GM12891 (cell line): ENCODE measurements at regions not wholly inside any gene's neighbourhood (a gene's known extent, or its start where the extent isn't known, plus 50 kb on each side); places are given as distances from the start of the nearest gene placed in this dataset.

ENCODE experiments used
- PAX5 ChIP-seq: IDR thresholded peaks from 2 replicates; pipeline ENCODE4 v1.6.1; 2011; ENCODE audit warnings: low read length, moderate library complexity, mild to moderate bottlenecking; ENCODE audit not compliant: insufficient read depth, severe bottlenecking
- POLR2A ChIP-seq: IDR thresholded peaks from 2 replicates; pipeline ENCODE4 v1.6.1; 2011; ENCODE audit warnings: low read depth, low read length, control low read depth
- POLR2AphosphoS5 ChIP-seq: IDR thresholded peaks from 2 replicates; pipeline ENCODE4 v1.6.1; 2011; ENCODE audit warnings: low read depth, low read length, control low read depth
- POU2F2 ChIP-seq: IDR thresholded peaks from 2 replicates; pipeline ENCODE4 v1.6.1; 2011; ENCODE audit warnings: low read depth, mild to moderate bottlenecking, control low read depth, low read length, moderate library complexity
- SPI1 ChIP-seq: IDR thresholded peaks from 2 replicates; pipeline ENCODE4 v1.6.1; 2011; ENCODE audit warnings: low read depth, low read length, control low read depth
- TAF1 ChIP-seq: IDR thresholded peaks from 2 replicates; pipeline ENCODE4 v1.6.1; 2011; ENCODE audit warnings: low read depth, low read length, control low read depth

- TF ChIP-seq POLR2AphosphoS5 (no peak), TAF1 (no peak), POLR2A (no peak), PAX5 (no peak), SPI1 (no peak), POU2F2 (no peak)
These were observed 135.3 kb upstream of the BEND6 start for GRCh38 chr6:56819604-56820003.
